ENCODE measurements at regions not wholly inside any gene's neighbourhood (a gene's known extent, or its start where the extent isn't known, plus 50 kb on each side); places are given as distances from the start of the nearest gene placed in this dataset.

- Histone ChIP-seq H3K9ac (ENCODE audit: extremely low read depth, insufficient read length, low read length) (no peak overlapping the region), H3K79me1 (ENCODE audit: insufficient read depth, low read depth, low read length, poor library complexity, severe bottlenecking) (no peaks in the 10 kb centered on the region), H3K27me3 (ENCODE audit: insufficient read depth, low read length) (no peaks in the 10 kb centered on the region), H3K79me2 (ENCODE audit: insufficient read depth, low read length) (no peaks in the 10 kb centered on the region), H3K23me2 (ENCODE audit: insufficient read length, low read depth, low read length, poor library complexity, severe bottlenecking) (no peaks in the 10 kb centered on the region), H3K4me2 (ENCODE audit: insufficient read depth, insufficient read length, low read length) (no peak overlapping the region), H4K20me1 (ENCODE audit: control insufficient read depth, insufficient read depth, insufficient read length) (no peaks in the 10 kb centered on the region), H3K27ac (ENCODE audit: insufficient read length, low read depth, low read length) (no peak overlapping the region), H2AFZ (ENCODE audit: low read length) (no peak overlapping the region), H3K18ac (ENCODE audit: insufficient read length, low read depth, low read length) (no peak overlapping the region), H3T11ph (ENCODE audit: low read length) (no peak overlapping the region), H4K8ac (replicated peaks; ENCODE audit: insufficient read length, low read depth, low read length) (no peak overlapping the region), H3K14ac (ENCODE audit: insufficient read depth, low read length) (no peak overlapping the region), H3K56ac (ENCODE audit: insufficient read length, low read depth, low read length) (no peak overlapping the region), H4K5ac (ENCODE audit: insufficient read length, low read depth, low read length) (no peak overlapping the region), H2BK12ac (ENCODE audit: insufficient read length, low read depth, low read length) (no peak overlapping the region), H2BK20ac (ENCODE audit: low read depth, low read length, poor library complexity, severe bottlenecking) (no peak overlapping the region), H4K91ac (ENCODE audit: insufficient read length, low read depth, low read length) (no peak overlapping the region), H2BK15ac (ENCODE audit: low read depth, low read length) (no peak overlapping the region), H2AK5ac (ENCODE audit: insufficient read length, low read length) (no peak overlapping the region), H3K9me3 (ENCODE audit: control insufficient read depth, low read depth, low read length) (no peaks in the 10 kb centered on the region), H3K4ac (ENCODE audit: low read depth, low read length) (no peak overlapping the region), H3K23ac (ENCODE audit: insufficient read length, low read depth, low read length) (no peak overlapping the region), H3K4me1 (ENCODE audit: insufficient read depth, low read length) (no peaks in the 10 kb centered on the region), H2BK5ac (ENCODE audit: insufficient read length, low read length) (no peak overlapping the region), H2BK120ac (ENCODE audit: low read depth, low read length, poor library complexity, severe bottlenecking) (no peak overlapping the region)
- Mint-ChIP-seq H3K4me3 (no peak overlapping the region), H3K27me3 (ENCODE audit: low read depth) (peaks cover 7% of the 10 kb centered on the region), H3K4me1 (peaks cover 20 to 25% of the 10 kb centered on the region in 2 experiments), H3K36me3 (ENCODE audit: insufficient read depth in 1 of 3, low read depth in 3 of 3) (no peaks in the 10 kb centered on the region), H3K27ac (no peak overlapping the region), H3K9me3 (no peaks in the 10 kb centered on the region; a peak in 1 of 5 replicates)
- DNase-seq, result no peak
- no CpG with 5 or more reads among the region's 7 CpGs for WGBS (ENCODE audit: extremely low coverage, insufficient read length, low lambda C conversion rate)
- TF ChIP-seq, protein P1, sequence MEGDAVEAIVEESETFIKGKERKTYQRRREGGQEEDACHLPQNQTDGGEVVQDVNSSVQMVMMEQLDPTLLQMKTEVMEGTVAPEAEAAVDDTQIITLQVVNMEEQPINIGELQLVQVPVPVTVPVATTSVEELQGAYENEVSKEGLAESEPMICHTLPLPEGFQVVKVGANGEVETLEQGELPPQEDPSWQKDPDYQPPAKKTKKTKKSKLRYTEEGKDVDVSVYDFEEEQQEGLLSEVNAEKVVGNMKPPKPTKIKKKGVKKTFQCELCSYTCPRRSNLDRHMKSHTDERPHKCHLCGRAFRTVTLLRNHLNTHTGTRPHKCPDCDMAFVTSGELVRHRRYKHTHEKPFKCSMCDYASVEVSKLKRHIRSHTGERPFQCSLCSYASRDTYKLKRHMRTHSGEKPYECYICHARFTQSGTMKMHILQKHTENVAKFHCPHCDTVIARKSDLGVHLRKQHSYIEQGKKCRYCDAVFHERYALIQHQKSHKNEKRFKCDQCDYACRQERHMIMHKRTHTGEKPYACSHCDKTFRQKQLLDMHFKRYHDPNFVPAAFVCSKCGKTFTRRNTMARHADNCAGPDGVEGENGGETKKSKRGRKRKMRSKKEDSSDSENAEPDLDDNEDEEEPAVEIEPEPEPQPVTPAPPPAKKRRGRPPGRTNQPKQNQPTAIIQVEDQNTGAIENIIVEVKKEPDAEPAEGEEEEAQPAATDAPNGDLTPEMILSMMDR (conservative IDR thresholded peaks at IDR 0.05), result no peak
Measured at GRCh38 chr6:166691746-166692145, 64.7 kb upstream of the RPS6KA2 start.

Measured in H9 (cell line).